H9 (cell line): ENCODE measurements at regions not wholly inside any gene's neighbourhood (a gene's known extent, or its start where the extent isn't known, plus 50 kb on each side); places are given as distances from the start of the nearest gene placed in this dataset.

Source experiments
- DNase-seq: peaks from one replicate; pipeline ENCODE4 v3.0.0-alpha.2; 2017
- H2AFZ ChIP-seq: one replicate; pipeline ENCODE4 v1.6.1; 2013; ENCODE audit warnings: mild to moderate bottlenecking, low read length, control low read depth, moderate library complexity
- H2AK5ac ChIP-seq: 2 replicates; pipeline ENCODE4 v1.6.1; 2013; ENCODE audit warnings: low read length, control low read depth, mixed read lengths; ENCODE audit not compliant: insufficient read length
- H2BK120ac ChIP-seq: one replicate; pipeline ENCODE4 v1.6.1; 2013; ENCODE audit warnings: low read depth, mild to moderate bottlenecking, low read length, control low read depth, inconsistent platforms; ENCODE audit not compliant: poor library complexity, severe bottlenecking
- H2BK12ac ChIP-seq: 2 replicates; pipeline ENCODE4 v1.6.1; 2013; ENCODE audit warnings: low read length, control low read depth, mixed read lengths, low read depth; ENCODE audit not compliant: insufficient read length
- H2BK15ac ChIP-seq: 2 replicates; pipeline ENCODE4 v1.6.1; 2013; ENCODE audit warnings: low read depth, low read length, control low read depth
- H2BK20ac ChIP-seq: one replicate; pipeline ENCODE4 v1.6.1; 2013; ENCODE audit warnings: low read depth, mild to moderate bottlenecking, low read length, control low read depth, inconsistent platforms; ENCODE audit not compliant: poor library complexity, severe bottlenecking
- H2BK5ac ChIP-seq: 2 replicates; pipeline ENCODE4 v1.6.1; 2013; ENCODE audit warnings: low read length, control low read depth, mixed read lengths; ENCODE audit not compliant: insufficient read length
- H3K14ac ChIP-seq: 2 replicates; pipeline ENCODE4 v1.6.1; 2013; ENCODE audit warnings: low read length, control low read depth; ENCODE audit not compliant: insufficient read depth
- H3K18ac ChIP-seq: 2 replicates; pipeline ENCODE4 v1.6.1; 2013; ENCODE audit warnings: low read depth, mild to moderate bottlenecking, mixed read lengths, low read length, control low read depth; ENCODE audit not compliant: insufficient read length
- H3K23ac ChIP-seq: 2 replicates; pipeline ENCODE4 v1.6.1; 2013; ENCODE audit warnings: low read length, control low read depth, mixed read lengths, low read depth; ENCODE audit not compliant: insufficient read length
- H3K23me2 ChIP-seq: 2 replicates; pipeline ENCODE4 v1.6.1; 2013; ENCODE audit warnings: low read depth, mild to moderate bottlenecking, mixed read lengths, low read length, control low read depth; ENCODE audit not compliant: insufficient read length, poor library complexity, severe bottlenecking
- H3K27ac ChIP-seq: 2 replicates; pipeline ENCODE4 v1.5.1; 2013; ENCODE audit warnings: low read length, control low read depth, mixed read lengths, low read depth; ENCODE audit not compliant: insufficient read length
- H3K27me3 ChIP-seq: 2 replicates; pipeline ENCODE4 v1.6.1; 2013; ENCODE audit warnings: low read length, control low read depth, inconsistent platforms; ENCODE audit not compliant: insufficient read depth
- H3K4ac ChIP-seq: 2 replicates; pipeline ENCODE4 v1.6.1; 2013; ENCODE audit warnings: low read depth, mild to moderate bottlenecking, control low read depth, inconsistent platforms, low read length, moderate library complexity
- H3K4me1 ChIP-seq: 2 replicates; pipeline ENCODE4 v1.6.1; 2013; ENCODE audit warnings: low read length, control low read depth, inconsistent platforms; ENCODE audit not compliant: insufficient read depth
- H3K4me2 ChIP-seq: 2 replicates; pipeline ENCODE4 v1.6.1; 2013; ENCODE audit warnings: low read length, control low read depth, mixed read lengths; ENCODE audit not compliant: insufficient read length, insufficient read depth
- H3K56ac ChIP-seq: 2 replicates; pipeline ENCODE4 v1.6.1; 2013; ENCODE audit warnings: low read depth, mild to moderate bottlenecking, mixed read lengths, low read length, control low read depth; ENCODE audit not compliant: insufficient read length
- H3K79me1 ChIP-seq: 2 replicates; pipeline ENCODE4 v1.6.1; 2013; ENCODE audit warnings: low read depth, mild to moderate bottlenecking, moderate library complexity, low read length, control low read depth, inconsistent platforms; ENCODE audit not compliant: insufficient read depth, poor library complexity, severe bottlenecking
- H3K79me2 ChIP-seq: 2 replicates; pipeline ENCODE4 v1.6.1; 2013; ENCODE audit warnings: low read length, control low read depth, inconsistent platforms; ENCODE audit not compliant: insufficient read depth
- H3K9ac ChIP-seq: 2 replicates; pipeline ENCODE4 v1.6.1; 2013; ENCODE audit warnings: low read length, control low read depth, mixed read lengths; ENCODE audit not compliant: insufficient read length; ENCODE audit errors: extremely low read depth
- H3K9me3 ChIP-seq: one replicate; pipeline ENCODE4 v1.6.1; 2013; ENCODE audit warnings: low read depth, low read length, inconsistent platforms; ENCODE audit not compliant: control insufficient read depth
- H3T11ph ChIP-seq: one replicate; pipeline ENCODE4 v1.6.1; 2013; ENCODE audit warnings: mild to moderate bottlenecking, low read length, control low read depth, inconsistent platforms
- H4K20me1 ChIP-seq: one replicate; pipeline ENCODE4 v1.6.1; 2013; ENCODE audit not compliant: control insufficient read depth, insufficient read length, insufficient read depth
- H4K5ac ChIP-seq: 2 replicates; pipeline ENCODE4 v1.6.1; 2013; ENCODE audit warnings: low read depth, mild to moderate bottlenecking, mixed read lengths, low read length, control low read depth; ENCODE audit not compliant: insufficient read length
- H4K8ac ChIP-seq: replicated peaks from 2 replicates; pipeline ENCODE4 v1.6.1; 2013; ENCODE audit warnings: low read length, control low read depth, mixed read lengths, low read depth; ENCODE audit not compliant: insufficient read length
- H4K91ac ChIP-seq: 2 replicates; pipeline ENCODE4 v1.6.1; 2013; ENCODE audit warnings: low read depth, mild to moderate bottlenecking, moderate library complexity, mixed read lengths, low read length, control low read depth; ENCODE audit not compliant: insufficient read length
- H3K27ac Mint-ChIP-seq, 3 experiments: 2 replicates in 2 of 3; 3 replicates in 1 of 3; pipeline ENCODE4 v1.8.0; 2020 to 2021; ENCODE audit warnings: mixed read lengths in 3 of 3, mild to moderate bottlenecking in 1 of 3, moderate library complexity in 1 of 3
- H3K27me3 Mint-ChIP-seq: 2 replicates; pipeline ENCODE4 v1.8.0; 2021; ENCODE audit warnings: low read depth, mild to moderate bottlenecking, moderate library complexity, mixed read lengths
- H3K36me3 Mint-ChIP-seq, 3 experiments: 2 replicates in 2 of 3; 3 replicates in 1 of 3; pipeline ENCODE4 v1.8.0; 2020 to 2021; ENCODE audit warnings: low read depth in 3 of 3, mixed read lengths in 3 of 3; ENCODE audit not compliant: insufficient read depth in 1 of 3
- H3K4me1 Mint-ChIP-seq, 2 experiments: 2 replicates each; pipeline ENCODE4 v1.8.0; 2020; ENCODE audit warnings: mixed read lengths in 2 of 2
- H3K4me3 Mint-ChIP-seq, 2 experiments: 2 replicates in 1 of 2; 3 replicates in 1 of 2; pipeline ENCODE4 v1.8.0; 2020 to 2021; ENCODE audit warnings: mild to moderate bottlenecking in 2 of 2, mixed read lengths in 2 of 2, moderate library complexity in 1 of 2
- H3K9me3 Mint-ChIP-seq, 2 experiments: 2 replicates in 1 of 2; 3 replicates in 1 of 2; pipeline ENCODE4 v1.8.0; 2020; ENCODE audit warnings: mild to moderate bottlenecking in 2 of 2, mixed read lengths in 2 of 2, moderate library complexity in 1 of 2
- WGBS: extraction: QIAGEN DNeasy Blood & Tissue Kit; methylation state at CpG from one replicate; pipeline ENCODE4 v1.1.7; 2013; ENCODE audit warnings: missing lambda C conversion rate, low lambda C conversion rate, mixed read lengths; ENCODE audit not compliant: insufficient read length; ENCODE audit errors: extremely low coverage; 5-methylcytosine and 5-hydroxymethylcytosine counted together
- TF ChIP-seq, protein P1 (sequence below): fragments of 200-600 bp; sonication (generic); conservative IDR thresholded peaks from 3 replicates; pipeline ENCODE4 v1.8.0; 2021; ENCODE audit warnings: antibody characterized with exemption, mild to moderate bottlenecking

DNA sequence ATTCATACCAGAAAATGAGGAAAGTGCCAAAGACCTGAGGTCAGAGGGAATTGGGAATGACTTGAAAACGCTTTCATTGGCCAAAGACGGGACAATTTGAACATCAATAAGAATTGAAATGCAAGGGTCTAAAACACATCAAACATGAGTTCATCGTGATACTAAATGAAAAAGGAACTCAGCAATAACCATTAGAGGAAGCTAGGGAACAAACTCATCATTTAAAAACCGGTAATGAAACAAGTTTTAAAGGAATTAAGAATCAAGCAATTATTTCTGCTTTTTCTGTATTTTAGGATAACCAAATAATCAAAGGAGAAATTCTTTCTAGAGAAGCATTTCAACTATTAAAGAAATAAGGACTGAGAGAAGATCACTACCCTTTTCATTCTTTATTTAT is 303.1 kb downstream of the ARHGAP12 start:
- no peak overlapping the region for H2BK15ac ChIP-seq
- H3K4me1 ChIP-seq, result no peaks in the 10 kb centered on the region
- H3K27me3 ChIP-seq, result no peaks in the 10 kb centered on the region
- no peak overlapping the region for H3K56ac ChIP-seq
- no peak overlapping the region for H4K5ac ChIP-seq
- H3K23ac ChIP-seq, result no peak overlapping the region
- H4K91ac ChIP-seq, result no peak overlapping the region
- Mint-ChIP-seq H3K27me3 (no peaks in the 10 kb centered on the region; the same call in 1 of the 2 replicates), H3K4me1 (peaks cover 8% of the 10 kb centered on the region in 2 experiments), H3K36me3 (peaks cover 11 to 28% (median 18%) of the 10 kb centered on the region in 3 experiments), H3K27ac (no peak overlapping the region), H3K9me3 (peaks cover 25 to 35% of the 10 kb centered on the region in 2 experiments), H3K4me3 (no peak overlapping the region)
- H3K18ac ChIP-seq, result no peak overlapping the region
- TF ChIP-seq, protein P1, sequence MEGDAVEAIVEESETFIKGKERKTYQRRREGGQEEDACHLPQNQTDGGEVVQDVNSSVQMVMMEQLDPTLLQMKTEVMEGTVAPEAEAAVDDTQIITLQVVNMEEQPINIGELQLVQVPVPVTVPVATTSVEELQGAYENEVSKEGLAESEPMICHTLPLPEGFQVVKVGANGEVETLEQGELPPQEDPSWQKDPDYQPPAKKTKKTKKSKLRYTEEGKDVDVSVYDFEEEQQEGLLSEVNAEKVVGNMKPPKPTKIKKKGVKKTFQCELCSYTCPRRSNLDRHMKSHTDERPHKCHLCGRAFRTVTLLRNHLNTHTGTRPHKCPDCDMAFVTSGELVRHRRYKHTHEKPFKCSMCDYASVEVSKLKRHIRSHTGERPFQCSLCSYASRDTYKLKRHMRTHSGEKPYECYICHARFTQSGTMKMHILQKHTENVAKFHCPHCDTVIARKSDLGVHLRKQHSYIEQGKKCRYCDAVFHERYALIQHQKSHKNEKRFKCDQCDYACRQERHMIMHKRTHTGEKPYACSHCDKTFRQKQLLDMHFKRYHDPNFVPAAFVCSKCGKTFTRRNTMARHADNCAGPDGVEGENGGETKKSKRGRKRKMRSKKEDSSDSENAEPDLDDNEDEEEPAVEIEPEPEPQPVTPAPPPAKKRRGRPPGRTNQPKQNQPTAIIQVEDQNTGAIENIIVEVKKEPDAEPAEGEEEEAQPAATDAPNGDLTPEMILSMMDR, result no peak
- H3K27ac ChIP-seq, result no peak overlapping the region
- no peak overlapping the region for H3T11ph ChIP-seq
- H3K14ac ChIP-seq, result no peak overlapping the region
- H3K79me2 ChIP-seq, result no peaks in the 10 kb centered on the region
- H2BK20ac ChIP-seq, result no peak overlapping the region
- H3K4ac ChIP-seq, result no peak overlapping the region
- no peaks in the 10 kb centered on the region for H3K79me1 ChIP-seq
- no peak overlapping the region for H3K4me2 ChIP-seq
- no peak overlapping the region for H2BK12ac ChIP-seq
- no peak overlapping the region for H2AFZ ChIP-seq
- WGBS, result no CpG with 5 or more reads among the region's 4 CpGs
- no peaks in the 10 kb centered on the region for H3K9me3 ChIP-seq
- no peaks in the 10 kb centered on the region for H4K20me1 ChIP-seq
- DNase-seq, result no peak
- no peak overlapping the region for H2AK5ac ChIP-seq
- no peak overlapping the region for H4K8ac ChIP-seq
- H2BK5ac ChIP-seq, result no peak overlapping the region
- H2BK120ac ChIP-seq, result no peak overlapping the region
- H3K23me2 ChIP-seq, result no peaks in the 10 kb centered on the region
- H3K9ac ChIP-seq, result no peak overlapping the region
